Mammary epithelial cell (primary cell): ENCODE measurements at regions not wholly inside any gene's neighbourhood (a gene's known extent, or its start where the extent isn't known, plus 50 kb on each side); places are given as distances from the start of the nearest gene placed in this dataset.

Experiments used
- CTCF ChIP-seq, 2 donors: IDR thresholded peaks in 1 of 2; conservative IDR thresholded peaks in 1 of 2; 2 replicates each; pipeline ENCODE4 v1.5.1; 2011 to 2012; ENCODE audit warnings: inconsistent platforms in 2 of 2, low read length in 2 of 2, mild to moderate bottlenecking in 2 of 2, control low read depth in 1 of 2, low read depth in 1 of 2; ENCODE audit not compliant: insufficient read depth in 1 of 2; ENCODE audit errors: extremely low read depth in 1 of 2
- EZH2 ChIP-seq: IDR thresholded peaks from 2 replicates; pipeline ENCODE4 v1.6.1; 2012; ENCODE audit warnings: low read length, inconsistent platforms, borderline replicate concordance

- TF ChIP-seq EZH2: no peak
- no peak for TF ChIP-seq CTCF (conservative IDR thresholded peaks at IDR 0.05 in 1 of 2, IDR thresholded peaks at IDR 0.05 in 1 of 2; ENCODE audit: extremely low read depth in 1 of 2, insufficient read depth in 1 of 2, low read depth in 1 of 2, low read length in 2 of 2)
Measured at GRCh38 chr2:7673101-7673500, 755.9 kb downstream of the RNF144A start.
